ENCODE measurements at regions not wholly inside any gene's neighbourhood (a gene's known extent, or its start where the extent isn't known, plus 50 kb on each side); places are given as distances from the start of the nearest gene placed in this dataset.

GRCh38 chr1:218673170-218673569 is 328.0 kb downstream of the TGFB2 start:
- Histone ChIP-seq H3K4me3 (ENCODE audit: low read length in 2 of 2) (no peak overlapping the region), H3K9ac (ENCODE audit: low read length in 2 of 2) (no peak overlapping the region), H3K27ac (ENCODE audit: low read length) (no peak overlapping the region), H3K27me3 (ENCODE audit: control insufficient read depth in 1 of 2, insufficient read depth in 2 of 2, low read length in 2 of 2) (no peaks in the 10 kb centered on the region), H3K36me3 (ENCODE audit: control insufficient read depth in 2 of 2, insufficient read depth in 2 of 2, low read length in 2 of 2) (no peaks in the 10 kb centered on the region), H3K4me1 (ENCODE audit: control insufficient read depth, insufficient read depth, low read length) (no peaks in the 10 kb centered on the region), H3K9me3 (ENCODE audit: control insufficient read depth in 2 of 2, low read length in 2 of 2) (peaks cover 0 to 2% of the 10 kb centered on the region in 2 donors)

GRCh38 chr1:218674280-218674773 is 329.2 kb downstream of the TGFB2 start:
- H3K36me3 ChIP-seq (ENCODE audit: control insufficient read depth in 2 of 2, insufficient read depth in 2 of 2, low read length in 2 of 2), result no peaks in the 10 kb centered on the region
- no peak overlapping the region for H3K9ac ChIP-seq (ENCODE audit: low read length in 2 of 2)
- no peak overlapping the region for H3K27ac ChIP-seq (ENCODE audit: low read length)
- H3K4me1 ChIP-seq (ENCODE audit: control insufficient read depth, insufficient read depth, low read length), result no peaks in the 10 kb centered on the region
- no peak overlapping the region for H3K4me3 ChIP-seq (ENCODE audit: low read length in 2 of 2)
- H3K27me3 ChIP-seq (ENCODE audit: control insufficient read depth in 1 of 2, insufficient read depth in 2 of 2, low read length in 2 of 2), result no peaks in the 10 kb centered on the region
- peaks cover 0 to 2% of the 10 kb centered on the region in 2 donors for H3K9me3 ChIP-seq (ENCODE audit: control insufficient read depth in 2 of 2, low read length in 2 of 2)

DNA sequence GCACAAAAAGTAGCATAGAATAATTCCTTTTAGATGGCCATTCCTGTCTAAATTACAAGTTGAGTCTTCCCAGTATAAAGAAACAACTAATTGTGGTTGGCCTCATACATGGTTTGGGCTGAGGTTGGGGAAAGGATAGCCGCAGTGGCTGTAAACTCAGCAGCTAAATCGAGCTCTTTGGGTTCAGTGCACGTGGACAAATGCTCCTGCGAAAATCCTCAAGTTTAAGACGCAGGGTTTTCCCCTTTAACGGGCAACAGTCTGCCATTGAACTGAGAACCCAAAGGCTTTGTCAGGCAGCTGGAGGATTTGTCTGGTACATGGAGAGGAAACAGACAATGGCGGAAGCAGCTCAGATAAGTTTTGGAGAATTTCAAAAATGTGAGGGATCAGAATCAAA is 331.9 kb downstream of the TGFB2 start:
- H3K9ac ChIP-seq (ENCODE audit: low read length in 2 of 2), result no peak overlapping the region
- H3K36me3 ChIP-seq (ENCODE audit: control insufficient read depth in 2 of 2, insufficient read depth in 2 of 2, low read length in 2 of 2), result no peaks in the 10 kb centered on the region
- no peaks in the 10 kb centered on the region for H3K9me3 ChIP-seq (ENCODE audit: control insufficient read depth in 2 of 2, low read length in 2 of 2)
- no peak overlapping the region for H3K27ac ChIP-seq (ENCODE audit: low read length)
- H3K4me3 ChIP-seq (ENCODE audit: low read length in 2 of 2), result no peak overlapping the region
- no peaks in the 10 kb centered on the region for H3K4me1 ChIP-seq (ENCODE audit: control insufficient read depth, insufficient read depth, low read length)
- H3K27me3 ChIP-seq (ENCODE audit: control insufficient read depth in 1 of 2, insufficient read depth in 2 of 2, low read length in 2 of 2), result no peaks in the 10 kb centered on the region

GRCh38 chr1:218679391-218679790 is 334.3 kb downstream of the TGFB2 start:
- Histone ChIP-seq H3K9ac (ENCODE audit: low read length in 2 of 2) (no peak overlapping the region), H3K27me3 (ENCODE audit: control insufficient read depth in 1 of 2, insufficient read depth in 2 of 2, low read length in 2 of 2) (no peaks in the 10 kb centered on the region), H3K9me3 (ENCODE audit: control insufficient read depth in 2 of 2, low read length in 2 of 2) (no peaks in the 10 kb centered on the region), H3K4me1 (ENCODE audit: control insufficient read depth, insufficient read depth, low read length) (no peaks in the 10 kb centered on the region), H3K4me3 (ENCODE audit: low read length in 2 of 2) (no peak overlapping the region), H3K27ac (ENCODE audit: low read length) (no peak overlapping the region), H3K36me3 (ENCODE audit: control insufficient read depth in 2 of 2, insufficient read depth in 2 of 2, low read length in 2 of 2) (no peaks in the 10 kb centered on the region)

DNA sequence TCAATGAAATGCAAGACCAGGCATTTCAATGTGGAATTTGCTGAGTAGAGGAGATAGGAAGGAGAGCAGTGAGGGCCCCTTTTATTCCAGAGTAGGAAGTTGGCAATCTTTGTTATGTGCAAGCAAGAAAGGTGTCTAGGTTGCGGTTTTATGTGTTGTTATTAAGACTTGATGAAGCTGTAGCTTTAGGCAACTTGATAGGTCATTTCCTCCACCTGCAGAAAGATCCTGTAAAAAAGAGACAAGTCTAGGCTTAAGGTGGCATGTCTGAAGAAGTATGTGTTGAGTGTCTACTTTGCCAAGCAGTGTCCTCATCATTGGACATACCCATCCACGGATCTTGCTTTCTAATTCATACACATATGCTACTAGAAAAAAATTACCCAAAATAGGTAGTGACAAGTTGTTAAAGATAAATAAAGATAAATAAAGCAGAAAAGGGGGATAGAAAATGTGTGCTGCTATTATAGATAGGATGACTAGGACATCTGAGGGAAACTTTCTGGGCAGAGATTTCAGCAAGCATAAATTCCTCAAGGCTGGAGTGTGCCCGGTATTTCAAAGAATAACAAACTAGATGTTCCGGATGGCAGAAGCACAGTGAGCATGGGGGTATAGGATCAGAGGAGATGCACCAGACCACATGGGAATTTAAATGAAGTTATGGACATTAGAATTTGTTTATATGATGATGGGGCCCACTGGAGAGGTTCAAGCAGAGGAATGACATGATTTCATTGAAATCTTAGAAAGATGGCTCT is 335.0 kb downstream of the TGFB2 start:
- H3K36me3 ChIP-seq (ENCODE audit: control insufficient read depth in 2 of 2, insufficient read depth in 2 of 2, low read length in 2 of 2), result no peaks in the 10 kb centered on the region
- no peaks in the 10 kb centered on the region for H3K27me3 ChIP-seq (ENCODE audit: control insufficient read depth in 1 of 2, insufficient read depth in 2 of 2, low read length in 2 of 2)
- no peaks in the 10 kb centered on the region for H3K9me3 ChIP-seq (ENCODE audit: control insufficient read depth in 2 of 2, low read length in 2 of 2)
- H3K27ac ChIP-seq (ENCODE audit: low read length), result no peak overlapping the region
- H3K9ac ChIP-seq (ENCODE audit: low read length in 2 of 2), result no peak overlapping the region
- no peaks in the 10 kb centered on the region for H3K4me1 ChIP-seq (ENCODE audit: control insufficient read depth, insufficient read depth, low read length)
- no peak overlapping the region for H3K4me3 ChIP-seq (ENCODE audit: low read length in 2 of 2)

GRCh38 chr1:218683242-218683641 is 338.1 kb downstream of the TGFB2 start:
- no peaks in the 10 kb centered on the region for H3K27me3 ChIP-seq (ENCODE audit: control insufficient read depth in 1 of 2, insufficient read depth in 2 of 2, low read length in 2 of 2)
- H3K36me3 ChIP-seq (ENCODE audit: control insufficient read depth in 2 of 2, insufficient read depth in 2 of 2, low read length in 2 of 2), result no peaks in the 10 kb centered on the region
- no peaks in the 10 kb centered on the region for H3K4me1 ChIP-seq (ENCODE audit: control insufficient read depth, insufficient read depth, low read length)
- no peak overlapping the region for H3K4me3 ChIP-seq (ENCODE audit: low read length in 2 of 2)
- no peaks in the 10 kb centered on the region for H3K9me3 ChIP-seq (ENCODE audit: control insufficient read depth in 2 of 2, low read length in 2 of 2)
- H3K27ac ChIP-seq (ENCODE audit: low read length), result no peak overlapping the region
- H3K9ac ChIP-seq (ENCODE audit: low read length in 2 of 2), result no peak overlapping the region

DNA sequence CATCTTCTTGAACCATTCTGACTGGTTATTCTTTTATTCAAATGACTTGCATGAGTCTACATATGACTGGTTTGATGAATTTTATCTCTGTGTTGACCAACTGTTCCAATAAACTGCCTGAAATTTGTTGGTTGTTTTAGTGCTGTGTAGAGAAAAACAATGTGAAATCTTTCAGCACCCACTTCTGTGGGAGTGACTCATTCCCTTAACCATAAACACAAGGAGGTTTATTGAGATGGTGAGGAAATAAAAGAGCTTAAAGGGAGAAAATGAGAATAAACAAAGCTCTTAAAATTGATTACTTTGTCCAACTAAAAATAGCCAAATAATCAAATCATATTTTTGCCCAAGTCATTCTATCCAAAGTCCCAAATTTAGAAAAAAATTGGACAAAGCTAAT is 341.1 kb downstream of the TGFB2 start:
- Histone ChIP-seq H3K27ac (ENCODE audit: low read length) (no peak overlapping the region), H3K36me3 (ENCODE audit: control insufficient read depth in 2 of 2, insufficient read depth in 2 of 2, low read length in 2 of 2) (no peaks in the 10 kb centered on the region), H3K9ac (ENCODE audit: low read length in 2 of 2) (no peak overlapping the region), H3K4me1 (ENCODE audit: control insufficient read depth, insufficient read depth, low read length) (no peaks in the 10 kb centered on the region), H3K27me3 (ENCODE audit: control insufficient read depth in 1 of 2, insufficient read depth in 2 of 2, low read length in 2 of 2) (no peaks in the 10 kb centered on the region), H3K9me3 (ENCODE audit: control insufficient read depth in 2 of 2, low read length in 2 of 2) (peaks cover 0 to 3% of the 10 kb centered on the region in 2 donors), H3K4me3 (ENCODE audit: low read length in 2 of 2) (no peak overlapping the region)

- Histone ChIP-seq H3K4me1 (ENCODE audit: control insufficient read depth, insufficient read depth, low read length) (no peaks in the 10 kb centered on the region), H3K9ac (ENCODE audit: low read length in 2 of 2) (no peak overlapping the region), H3K9me3 (ENCODE audit: control insufficient read depth in 2 of 2, low read length in 2 of 2) (peaks cover 0 to 3% of the 10 kb centered on the region in 2 donors), H3K27me3 (ENCODE audit: control insufficient read depth in 1 of 2, insufficient read depth in 2 of 2, low read length in 2 of 2) (no peaks in the 10 kb centered on the region), H3K27ac (ENCODE audit: low read length) (no peak overlapping the region), H3K36me3 (ENCODE audit: control insufficient read depth in 2 of 2, insufficient read depth in 2 of 2, low read length in 2 of 2) (no peaks in the 10 kb centered on the region), H3K4me3 (ENCODE audit: low read length in 2 of 2) (no peak overlapping the region)
Observed at GRCh38 chr1:218686761-218687160, 341.6 kb downstream of the TGFB2 start.

- no peak overlapping the region for H3K9ac ChIP-seq (ENCODE audit: low read length in 2 of 2)
- H3K4me3 ChIP-seq (ENCODE audit: low read length in 2 of 2), result no peak overlapping the region
- no peaks in the 10 kb centered on the region for H3K27me3 ChIP-seq (ENCODE audit: control insufficient read depth in 1 of 2, insufficient read depth in 2 of 2, low read length in 2 of 2)
Observed at GRCh38 chr1:218692808-218693207, 347.7 kb downstream of the TGFB2 start.

DNA sequence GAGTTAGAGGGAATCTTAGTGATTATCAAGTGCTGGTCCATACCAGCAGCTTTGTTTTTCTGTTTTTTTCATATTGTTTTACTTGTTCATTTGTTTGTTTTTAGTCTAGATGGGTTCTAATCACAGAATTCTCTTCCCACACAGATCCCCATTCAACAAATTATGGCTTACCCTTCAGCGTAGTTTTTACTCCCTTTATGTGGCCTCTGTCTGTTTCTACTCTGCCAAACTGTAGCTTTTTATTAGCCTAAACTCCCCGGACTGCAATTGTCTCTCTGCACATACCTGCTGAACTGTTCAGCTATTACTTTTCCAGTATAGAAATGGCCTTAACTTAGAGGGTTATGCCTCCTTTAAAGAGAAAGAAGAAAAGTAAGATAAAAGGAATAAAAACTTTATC is 348.5 kb downstream of the TGFB2 start:
- Histone ChIP-seq H3K4me3 (ENCODE audit: low read length in 2 of 2) (no peak overlapping the region), H3K4me1 (ENCODE audit: control insufficient read depth, insufficient read depth, low read length) (no peaks in the 10 kb centered on the region), H3K36me3 (ENCODE audit: control insufficient read depth in 2 of 2, insufficient read depth in 2 of 2, low read length in 2 of 2) (no peaks in the 10 kb centered on the region), H3K27ac (ENCODE audit: low read length) (no peak overlapping the region), H3K9ac (ENCODE audit: low read length in 2 of 2) (no peak overlapping the region), H3K27me3 (ENCODE audit: control insufficient read depth in 1 of 2, insufficient read depth in 2 of 2, low read length in 2 of 2) (no peaks in the 10 kb centered on the region), H3K9me3 (ENCODE audit: control insufficient read depth in 2 of 2, low read length in 2 of 2) (peaks cover 0 to 3% of the 10 kb centered on the region in 2 donors)

More at GRCh38 chr1:218692808-218693207, 347.7 kb downstream of the TGFB2 start:
- Histone ChIP-seq H3K27ac (ENCODE audit: low read length) (no peak overlapping the region), H3K36me3 (ENCODE audit: control insufficient read depth in 2 of 2, insufficient read depth in 2 of 2, low read length in 2 of 2) (no peaks in the 10 kb centered on the region), H3K4me1 (ENCODE audit: control insufficient read depth, insufficient read depth, low read length) (no peaks in the 10 kb centered on the region), H3K9me3 (ENCODE audit: control insufficient read depth in 2 of 2, low read length in 2 of 2) (peaks cover 0 to 3% of the 10 kb centered on the region in 2 donors)

DNA sequence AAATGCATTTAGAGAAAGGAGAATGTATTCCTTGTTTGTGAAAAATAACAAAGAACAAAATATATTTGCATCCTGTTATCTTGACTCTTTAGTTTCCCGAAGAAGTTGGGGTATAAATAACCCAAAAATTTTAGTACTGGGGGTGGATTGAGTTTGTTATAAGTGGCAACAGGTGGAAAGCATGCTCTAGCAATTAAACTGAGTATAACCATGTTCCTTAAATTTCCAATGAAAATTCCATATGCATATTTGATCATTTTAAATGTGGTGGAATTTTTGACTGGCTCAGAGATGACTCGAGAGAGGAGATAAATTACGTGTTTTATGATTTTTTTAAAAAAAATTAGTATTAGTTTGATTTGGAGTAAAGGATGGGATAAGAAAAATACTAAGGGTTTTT is 348.9 kb downstream of the TGFB2 start:
- H3K9me3 ChIP-seq (ENCODE audit: control insufficient read depth in 2 of 2, low read length in 2 of 2), result peaks cover 0 to 3% of the 10 kb centered on the region in 2 donors
- H3K9ac ChIP-seq (ENCODE audit: low read length in 2 of 2), result no peak overlapping the region
- no peaks in the 10 kb centered on the region for H3K4me1 ChIP-seq (ENCODE audit: control insufficient read depth, insufficient read depth, low read length)
- no peak overlapping the region for H3K4me3 ChIP-seq (ENCODE audit: low read length in 2 of 2)
- no peaks in the 10 kb centered on the region for H3K36me3 ChIP-seq (ENCODE audit: control insufficient read depth in 2 of 2, insufficient read depth in 2 of 2, low read length in 2 of 2)
- H3K27me3 ChIP-seq (ENCODE audit: control insufficient read depth in 1 of 2, insufficient read depth in 2 of 2, low read length in 2 of 2), result no peaks in the 10 kb centered on the region
- H3K27ac ChIP-seq (ENCODE audit: low read length), result no peak overlapping the region

All from stomach smooth muscle (tissue), 2 donors.